GM18867 (cell line): ENCODE measurements at regions not wholly inside any gene's neighbourhood (a gene's known extent, or its start where the extent isn't known, plus 50 kb on each side); places are given as distances from the start of the nearest gene placed in this dataset.
"Not testable (repeated sequence)": the region's sequence is repeated elsewhere in the genome, so short reads cannot be mapped to it uniquely, and the experiment has no call there.

Source experiments
- ATAC-seq: cut with Tn5 transposase; IDR thresholded peaks from one replicate; pipeline ENCODE4 v1.9.1; 2021; ENCODE audit warnings: mild to moderate bottlenecking, moderate library complexity; ENCODE audit not compliant: unreplicated experiment

DNA sequence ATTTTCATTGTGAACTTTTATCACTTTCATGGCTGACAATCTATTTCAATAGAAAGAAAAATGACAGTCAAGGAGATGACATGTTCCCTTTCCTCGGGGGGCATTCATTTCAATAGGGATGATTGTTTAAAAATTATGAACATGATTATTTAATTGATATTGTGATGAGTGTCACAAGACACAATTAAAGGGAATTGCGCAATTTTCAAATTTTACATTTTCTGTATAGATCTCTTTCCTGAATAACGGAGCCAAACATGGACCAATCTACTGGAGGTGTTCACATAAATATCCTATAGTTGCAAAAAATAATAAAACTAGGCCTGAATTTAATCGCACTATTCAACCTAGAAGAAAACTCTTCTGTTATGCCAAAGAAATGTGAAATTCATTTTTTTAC lies 1274.6 kb downstream of the SLITRK5 start:
- ATAC-seq, result no peak

DNA sequence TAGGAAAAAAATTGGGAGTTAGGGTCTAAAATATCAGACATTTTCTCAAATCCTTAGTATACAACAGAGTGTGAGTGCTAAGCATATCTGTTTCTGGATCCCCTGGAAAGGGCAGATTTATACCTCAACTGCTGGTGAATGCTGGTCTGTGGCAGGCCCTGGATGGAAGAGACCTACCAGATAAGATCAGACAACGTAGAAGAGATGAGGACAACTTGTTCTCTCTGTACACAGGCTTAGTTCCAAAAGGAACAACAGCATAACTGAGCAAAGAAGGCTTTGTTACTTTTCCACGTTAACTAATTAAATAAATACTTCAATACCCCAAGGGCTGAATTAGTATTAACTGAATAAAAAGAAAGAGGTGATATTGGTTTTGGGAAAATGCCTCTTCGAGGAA lies 1277.3 kb downstream of the SLITRK5 start:
- no peak for ATAC-seq

DNA sequence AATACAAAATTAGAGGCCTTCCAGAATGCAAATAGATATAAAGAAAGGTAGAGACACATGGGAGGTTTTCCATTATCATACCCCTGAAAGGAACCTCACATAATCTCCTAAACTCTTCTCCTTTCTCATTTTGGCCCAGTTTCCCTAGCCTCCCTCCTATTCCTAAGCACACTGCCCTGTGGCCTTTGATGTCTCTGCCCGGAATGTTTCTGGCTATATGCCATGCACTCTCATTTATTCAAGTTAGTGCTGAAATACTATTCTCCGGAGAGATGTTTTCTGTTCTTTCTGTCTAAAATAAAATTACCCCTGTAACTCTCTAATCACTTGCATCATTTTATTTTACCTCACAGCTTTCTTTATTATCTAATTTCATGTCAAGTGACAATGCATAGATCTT lies 1287.7 kb downstream of the SLITRK5 start:
- no peak for ATAC-seq

DNA sequence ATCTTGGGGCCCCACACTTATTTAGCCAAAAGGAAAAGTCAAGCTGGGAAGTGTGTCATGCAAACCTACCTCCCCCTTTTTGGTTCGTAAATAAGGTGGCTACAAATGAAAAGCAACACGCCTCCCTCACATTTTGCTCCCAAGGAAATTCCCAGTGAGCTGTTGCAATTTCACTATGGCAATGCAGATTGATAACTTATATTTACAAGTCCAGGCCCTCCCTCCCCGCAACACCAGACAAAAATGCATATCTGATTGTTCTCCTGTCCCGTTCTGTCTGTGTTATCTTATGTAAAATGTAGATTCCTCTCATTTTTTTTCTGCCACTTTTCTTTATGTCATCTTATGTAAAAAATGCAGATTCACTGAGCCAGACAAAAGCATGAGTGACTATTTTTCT lies 1305.3 kb downstream of the SLITRK5 start:
- ATAC-seq, result no peak

DNA sequence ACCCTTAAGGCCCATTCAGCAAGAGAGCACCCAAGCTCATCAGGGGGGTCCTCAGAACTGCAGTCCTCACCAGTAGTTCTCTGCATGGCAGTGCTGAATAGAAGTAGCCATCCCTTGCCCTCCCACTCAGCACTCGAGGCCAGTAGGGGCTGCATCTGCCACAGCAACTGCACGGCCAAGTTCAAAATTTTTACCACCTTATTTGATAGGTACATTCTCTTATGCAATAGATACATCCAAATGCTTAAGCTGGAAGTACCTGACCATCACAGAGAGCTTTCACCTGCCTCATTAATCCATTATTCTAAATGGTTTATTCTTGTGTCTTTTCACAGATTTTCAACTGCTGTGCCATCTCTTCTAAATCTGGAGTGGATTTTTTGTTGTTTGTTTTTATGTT lies 1307.4 kb downstream of the SLITRK5 start:
- no peak for ATAC-seq

DNA sequence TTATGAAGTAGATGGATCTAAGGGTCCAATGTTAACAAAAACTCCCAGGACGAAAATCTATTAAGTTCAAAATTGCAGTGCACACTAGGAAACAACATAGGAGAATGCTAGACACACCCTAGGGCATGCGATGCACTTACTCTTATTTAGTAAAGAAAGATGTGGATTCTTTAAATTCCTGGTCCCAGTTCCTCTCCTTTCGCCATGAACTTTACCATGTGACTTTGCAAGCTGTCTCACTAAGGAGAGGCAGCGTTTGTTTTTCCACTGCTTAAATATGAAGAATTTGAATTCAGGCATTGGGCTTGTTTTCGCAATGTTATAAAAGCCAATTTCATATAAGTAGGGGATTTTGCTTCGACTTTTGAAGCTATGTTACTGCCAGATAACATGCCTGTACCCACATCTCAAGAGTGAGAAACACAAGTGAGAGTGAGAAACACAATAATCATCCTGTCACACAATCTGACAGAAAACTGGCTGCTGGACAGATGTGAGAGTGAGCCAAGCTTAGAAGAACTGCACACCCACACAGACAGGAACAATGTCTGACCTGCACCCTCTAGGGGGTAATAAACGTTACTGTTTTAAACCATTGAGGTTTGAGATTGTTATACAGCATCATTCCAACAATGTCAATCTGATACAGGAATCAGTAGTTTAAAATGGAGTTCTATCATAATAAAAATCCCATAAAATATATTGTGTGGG lies 1308.4 kb downstream of the SLITRK5 start:
- no peak for ATAC-seq

DNA sequence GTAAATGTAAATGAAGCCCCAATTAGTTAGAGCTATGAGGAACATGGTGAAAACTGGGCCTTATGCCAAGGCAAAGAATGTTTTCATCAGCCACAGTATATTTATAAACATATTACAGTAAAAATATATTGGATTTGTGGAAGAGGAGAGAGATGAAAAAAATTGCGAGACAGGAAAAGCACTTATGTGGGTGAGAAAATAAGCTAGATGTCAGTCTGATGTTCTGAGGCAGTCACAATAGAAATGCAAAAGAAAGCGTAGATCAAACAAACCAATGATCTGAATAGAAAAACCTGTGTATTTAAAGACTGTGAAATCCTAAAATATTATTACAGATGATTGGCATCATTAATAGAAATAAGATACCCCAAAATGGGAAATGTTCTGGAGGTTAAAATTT lies 1332.5 kb downstream of the SLITRK5 start:
- no peak for ATAC-seq

DNA sequence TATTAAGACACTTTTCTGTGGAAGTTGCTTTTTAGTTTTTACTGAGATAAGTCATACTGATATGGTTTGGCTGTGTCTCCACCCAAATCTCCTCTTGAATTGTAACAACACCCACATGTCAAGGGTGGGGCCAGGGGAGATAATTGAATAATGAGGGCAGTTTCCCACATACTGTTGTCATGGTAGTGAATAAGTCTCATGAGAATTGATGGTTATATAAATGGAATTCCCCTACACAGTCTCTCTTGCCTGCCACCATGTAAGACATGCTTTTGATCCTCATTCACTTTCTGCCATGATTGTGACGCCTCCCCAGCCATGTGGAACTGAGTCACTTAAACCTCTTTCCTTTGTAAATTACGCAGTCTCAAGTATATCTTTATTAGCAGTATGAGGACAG lies 1340.4 kb downstream of the SLITRK5 start:
- no peak for ATAC-seq

DNA sequence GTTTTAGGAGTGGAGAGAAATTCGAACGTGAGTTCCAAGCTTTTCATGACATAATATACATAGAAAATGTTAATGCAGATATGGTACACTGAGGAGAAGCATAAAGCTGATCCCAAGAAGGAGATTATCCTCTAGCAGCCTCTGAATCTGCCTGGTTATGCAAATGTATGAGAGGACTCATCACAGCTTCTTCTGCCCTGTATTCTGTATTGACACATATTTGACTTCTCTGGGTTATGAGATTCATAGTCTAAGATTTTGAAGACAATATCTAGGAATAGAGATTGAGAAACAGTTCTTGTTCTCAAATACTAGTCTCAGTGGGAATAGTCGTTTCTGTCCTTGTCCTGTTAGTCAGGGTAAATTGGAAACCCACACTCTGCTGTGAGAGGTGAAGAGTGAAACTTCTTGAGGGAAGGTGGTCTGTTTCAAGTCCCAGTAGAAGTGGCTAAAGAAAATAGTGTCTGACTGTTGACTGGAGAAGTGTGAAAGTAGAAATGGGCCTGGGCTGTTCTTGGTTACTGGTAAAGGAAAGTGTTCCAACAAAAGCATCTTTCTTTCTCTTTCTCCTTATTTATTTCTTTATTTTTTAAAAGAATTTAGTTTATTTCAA lies 1356.6 kb downstream of the SLITRK5 start:
- ATAC-seq, result no peak

DNA sequence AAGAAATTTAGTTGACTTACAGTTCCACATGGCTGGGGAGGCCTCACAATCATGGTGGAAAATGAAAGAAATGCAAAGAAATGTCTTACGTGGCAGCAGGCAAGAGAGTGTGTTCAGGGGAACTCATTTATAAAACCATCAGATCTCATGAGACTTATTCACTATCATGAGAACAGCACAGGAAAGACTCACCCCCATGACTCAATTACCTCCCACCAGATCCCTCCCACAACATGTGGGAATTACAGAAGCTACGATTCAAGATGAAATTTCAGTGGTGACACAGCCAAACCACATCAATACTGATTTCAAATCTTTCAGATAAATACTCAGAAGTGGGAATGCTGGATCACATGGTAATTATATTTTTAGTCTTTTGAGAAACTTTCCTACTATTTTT lies 1357.9 kb downstream of the SLITRK5 start:
- no peak for ATAC-seq

DNA sequence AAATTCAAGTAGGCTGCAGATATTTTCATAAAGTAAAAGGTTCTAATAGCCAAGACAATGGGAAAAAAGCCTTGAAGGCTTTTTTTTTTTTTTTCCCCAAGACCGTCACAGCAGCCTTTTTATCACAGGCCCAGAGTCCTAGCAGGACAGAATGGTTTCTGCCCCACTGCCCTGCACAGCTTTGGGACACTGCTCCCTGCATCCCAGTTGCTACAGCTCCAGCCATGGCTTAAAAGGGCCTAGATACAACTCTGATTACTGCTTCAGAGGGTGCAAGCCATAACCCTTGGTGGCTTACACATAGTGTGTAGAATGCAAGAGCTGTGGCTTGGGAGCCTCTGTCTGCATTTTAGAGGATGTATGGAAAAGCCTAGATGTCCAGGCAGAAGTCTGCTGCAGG lies 1362.8 kb downstream of the SLITRK5 start:
- no peak for ATAC-seq

DNA sequence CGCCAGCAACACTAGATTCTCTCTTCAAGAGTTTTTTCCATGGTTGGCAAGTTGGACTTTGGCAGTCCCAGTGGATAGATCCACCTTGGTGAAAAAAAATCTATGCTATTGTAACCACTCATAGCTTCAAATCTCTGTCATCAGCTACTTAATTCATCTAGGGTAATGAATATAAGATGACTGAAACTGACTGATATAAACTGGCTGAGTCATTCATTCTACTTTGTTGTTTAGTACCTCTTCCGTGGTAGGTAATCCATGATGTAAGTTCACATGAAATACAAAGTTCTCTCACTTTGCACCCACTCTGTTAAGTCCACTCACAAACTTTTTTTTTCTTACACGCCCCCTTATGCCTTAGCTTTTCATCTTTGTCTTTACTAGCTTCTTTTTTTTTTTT lies 1381.5 kb downstream of the SLITRK5 start:
- ATAC-seq, result no peak

DNA sequence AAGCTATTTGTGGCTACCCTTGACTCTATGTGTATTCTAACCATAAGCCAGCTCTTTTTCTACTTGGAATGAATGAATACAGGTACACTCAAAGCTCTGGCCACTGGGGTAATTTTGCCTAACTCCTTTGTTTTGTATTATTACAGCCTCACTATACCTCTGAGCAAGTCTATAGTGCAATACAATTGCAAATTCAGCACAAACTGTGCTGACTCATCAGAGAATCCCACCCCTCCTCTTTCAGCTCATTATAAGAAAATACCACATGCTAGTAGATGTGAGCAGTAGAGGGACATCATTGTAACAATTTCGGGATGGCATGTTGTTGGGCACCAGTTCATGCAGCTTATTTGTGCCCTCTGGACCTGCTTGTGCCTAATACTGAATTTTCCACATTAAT lies 1382.2 kb downstream of the SLITRK5 start:
- no peak for ATAC-seq

DNA sequence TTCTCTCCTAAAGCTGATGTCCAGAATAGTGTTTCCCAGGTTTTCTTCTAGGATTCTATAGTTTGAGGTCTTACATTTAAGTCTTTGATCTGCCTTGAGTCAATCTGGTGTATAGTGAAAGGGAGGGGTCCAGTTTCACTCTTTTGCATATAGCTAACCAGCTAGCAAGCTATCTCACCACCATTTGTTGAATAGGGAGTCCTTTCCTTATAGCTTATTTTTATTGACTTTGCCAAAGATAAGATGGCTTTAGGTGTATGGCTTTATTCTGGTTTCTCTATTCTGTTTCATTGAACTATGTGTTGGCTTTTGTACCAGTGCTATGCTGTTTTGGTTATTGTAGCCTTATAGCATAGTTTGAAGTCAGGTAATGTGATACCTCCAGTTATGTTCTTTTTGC lies 1386.1 kb downstream of the SLITRK5 start:
- no peak for ATAC-seq

DNA sequence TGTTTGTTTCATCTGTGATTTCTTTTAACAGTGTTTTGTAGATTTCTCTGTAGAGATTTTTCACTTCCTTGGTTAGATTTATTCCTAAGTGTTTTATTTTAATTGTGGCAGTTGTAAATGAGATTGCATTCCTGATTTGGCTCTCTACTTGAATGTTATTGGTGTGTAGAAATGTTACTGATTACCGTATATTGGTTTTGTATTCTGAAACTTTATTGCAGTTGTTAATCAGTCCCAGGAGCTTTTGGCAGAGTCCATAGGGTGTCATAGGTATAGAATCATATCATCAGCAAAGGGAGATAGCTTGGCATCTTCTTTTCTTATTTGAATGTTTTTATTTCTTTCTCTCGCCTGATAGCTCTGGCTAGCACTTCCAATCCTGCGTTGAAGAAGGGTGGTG lies 1386.7 kb downstream of the SLITRK5 start:
- ATAC-seq, result no peak

DNA sequence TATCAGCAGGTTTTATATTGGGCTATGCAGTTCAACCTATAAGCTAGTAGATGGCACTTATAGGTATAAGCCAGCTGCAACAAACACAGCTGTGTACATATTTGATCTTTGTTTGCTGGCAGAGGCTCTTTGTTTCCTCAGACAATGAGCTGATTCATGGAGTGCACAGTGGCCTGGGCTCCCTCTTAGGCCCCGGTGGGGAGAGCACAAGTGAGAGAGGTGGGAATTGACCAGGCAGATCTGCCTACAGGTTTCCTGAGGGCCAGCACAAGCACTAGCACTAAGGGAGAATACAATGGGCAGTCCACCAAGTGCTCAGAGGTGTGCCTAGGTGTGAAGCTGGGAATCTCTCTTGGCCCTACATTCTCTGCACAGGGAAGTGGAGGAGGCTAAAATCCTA lies 1390.7 kb downstream of the SLITRK5 start:
- no peak for ATAC-seq

DNA sequence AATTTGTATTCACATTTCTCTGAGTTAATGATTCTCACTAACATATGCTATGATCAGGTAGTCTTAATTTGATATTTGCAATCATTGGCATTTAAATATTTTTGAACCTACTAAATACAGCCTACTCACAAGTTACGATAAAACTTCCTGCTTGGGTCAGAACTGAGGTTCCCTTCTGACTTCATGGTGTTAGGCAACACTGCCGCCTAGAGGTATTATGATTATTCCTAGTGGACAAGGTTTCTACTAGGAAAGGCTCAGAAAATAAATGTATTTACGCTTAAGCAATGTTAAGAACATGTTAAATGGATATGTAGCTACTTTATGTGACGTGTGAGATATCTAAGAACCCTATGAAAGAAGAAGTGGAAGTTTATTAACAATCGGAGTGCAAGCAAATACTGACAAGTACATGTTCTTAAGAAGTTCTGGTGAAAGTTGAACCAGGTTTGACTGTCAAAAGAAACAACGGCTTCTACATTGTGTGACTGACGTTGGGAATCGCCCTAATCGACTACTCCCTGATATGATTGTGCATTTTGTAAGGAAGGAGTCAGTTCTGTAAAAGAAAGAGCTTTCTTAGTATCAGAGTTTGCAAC lies 1395.8 kb downstream of the SLITRK5 start:
- no peak for ATAC-seq

DNA sequence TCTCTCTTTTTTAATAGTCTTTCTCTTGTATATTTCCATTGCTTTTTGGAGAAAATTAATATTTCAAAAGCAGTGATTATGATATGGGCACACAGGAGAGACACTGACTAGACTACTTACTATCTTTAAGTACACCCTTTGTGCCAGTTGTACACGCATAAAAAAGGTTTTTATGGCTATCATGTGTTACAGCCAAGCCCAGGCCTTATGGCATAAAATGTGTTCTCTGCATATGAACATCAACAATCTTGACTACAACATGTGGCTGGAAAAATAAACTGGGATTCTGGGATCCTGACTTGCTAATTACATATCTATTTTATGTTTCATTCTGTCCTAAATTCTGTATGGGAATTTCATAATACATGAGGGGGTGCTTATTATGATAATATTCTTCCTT lies 1401.8 kb downstream of the SLITRK5 start:
- ATAC-seq, result no peak

DNA sequence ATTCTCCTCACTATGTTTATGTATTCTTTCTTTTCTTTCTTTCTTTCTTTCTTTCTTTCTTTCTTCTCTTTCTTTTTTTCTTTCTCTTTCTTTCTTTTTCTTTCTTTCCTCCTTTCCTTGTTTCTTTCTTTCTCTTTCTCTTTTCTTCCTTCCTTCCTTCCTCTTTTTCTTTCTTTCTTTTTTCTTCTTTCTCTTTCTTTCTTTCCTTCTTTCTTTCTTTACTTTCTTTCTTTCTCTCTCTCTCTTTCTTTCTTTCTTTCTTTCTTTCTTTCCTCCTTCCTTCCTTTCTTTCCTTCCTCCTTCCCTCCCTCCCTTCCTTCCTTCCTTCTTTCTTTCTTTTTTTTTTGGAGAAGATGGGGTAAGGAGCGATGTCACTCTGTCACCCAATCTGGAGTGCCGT lies 1405.5 kb downstream of the SLITRK5 start:
- ATAC-seq, result no peak

DNA sequence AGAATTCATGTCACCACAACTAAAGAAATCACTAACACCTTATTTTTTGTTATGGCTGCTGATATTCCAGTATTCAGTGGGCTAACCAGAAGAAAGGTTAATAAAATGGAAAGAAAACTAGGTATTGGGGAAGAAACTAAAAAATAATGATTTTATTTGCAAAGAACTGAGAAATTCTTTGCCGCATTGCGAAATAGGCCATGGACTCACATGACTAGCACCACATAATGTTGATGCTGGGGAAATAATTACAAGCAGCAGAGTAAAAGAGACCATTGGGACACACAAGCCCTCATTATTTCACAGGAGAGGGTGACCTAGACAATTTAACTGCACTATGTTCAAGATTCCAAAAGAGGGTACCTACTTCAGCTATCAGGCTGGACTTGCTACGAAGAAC lies 1411.5 kb downstream of the SLITRK5 start:
- ATAC-seq, result no peak

DNA sequence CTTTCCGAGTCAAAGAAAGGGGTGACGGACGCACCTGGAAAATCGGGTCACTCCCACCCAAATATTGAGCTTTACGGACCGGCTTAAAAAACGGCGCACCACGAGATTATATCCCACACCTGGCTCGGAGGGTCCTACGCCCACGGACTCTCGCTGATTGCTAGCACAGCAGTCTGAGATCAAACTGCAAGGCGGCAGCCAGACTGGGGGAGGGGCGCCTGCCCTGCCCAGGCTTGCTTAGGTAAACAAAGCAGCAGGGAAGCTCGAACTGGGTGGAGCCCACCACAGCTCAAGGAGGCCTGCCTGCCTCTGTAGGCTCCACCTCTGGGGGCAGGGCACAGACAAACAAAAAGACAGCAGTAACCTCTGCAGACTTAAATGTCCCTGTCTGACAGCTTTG lies 1416.9 kb downstream of the SLITRK5 start:
- not testable (repeated sequence) for ATAC-seq

DNA sequence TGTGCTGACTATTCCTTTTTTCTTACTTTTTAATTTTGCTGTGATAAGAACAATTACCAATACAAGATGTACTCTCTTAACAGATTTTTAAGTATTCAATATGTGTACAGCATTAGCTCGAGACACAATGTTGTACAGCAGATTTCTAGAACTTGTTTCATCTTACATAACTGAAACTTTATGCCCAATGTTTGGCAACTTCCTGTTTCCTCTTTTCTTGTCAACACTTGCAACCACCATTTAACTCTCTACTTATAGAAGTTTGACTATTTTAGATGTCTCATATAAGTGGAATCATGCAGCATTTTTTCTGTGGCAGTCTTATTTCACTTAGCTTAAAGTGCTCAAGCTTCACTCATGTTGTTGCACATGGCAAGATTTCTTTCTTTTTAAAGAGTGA lies 1426.8 kb downstream of the SLITRK5 start:
- ATAC-seq, result no peak

DNA sequence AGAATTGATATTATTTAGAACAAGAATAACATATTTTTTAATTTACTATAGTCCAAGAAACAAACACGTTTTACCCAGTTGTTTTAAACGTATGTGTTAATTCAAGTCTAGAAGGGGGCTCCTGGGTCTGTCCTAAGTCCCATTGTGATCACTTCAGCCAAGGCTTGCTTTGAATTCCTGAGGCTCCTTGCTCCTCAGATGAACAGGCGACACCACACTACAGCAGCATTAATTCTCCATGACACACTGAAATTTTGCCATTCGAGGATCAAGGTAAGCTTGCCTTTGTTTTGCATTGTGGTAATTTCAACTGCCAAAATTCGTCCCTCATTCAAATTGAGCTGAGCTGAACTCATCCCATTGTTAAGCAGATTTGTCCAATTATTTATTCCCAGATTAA lies 1442.6 kb downstream of the SLITRK5 start:
- ATAC-seq, result no peak
